NOMO-1 treated with DMSO at 0.1 percent for 48 hours (cell line): ENCODE measurements at regions not wholly inside any gene's neighbourhood (a gene's known extent, or its start where the extent isn't known, plus 50 kb on each side); places are given as distances from the start of the nearest gene placed in this dataset.

Experiments
- DNase-seq: peaks from one replicate; lab custom pipeline; 2025; ENCODE audit not compliant: unreplicated experiment; lab: John Stamatoyannopoulos, UW

DNA sequence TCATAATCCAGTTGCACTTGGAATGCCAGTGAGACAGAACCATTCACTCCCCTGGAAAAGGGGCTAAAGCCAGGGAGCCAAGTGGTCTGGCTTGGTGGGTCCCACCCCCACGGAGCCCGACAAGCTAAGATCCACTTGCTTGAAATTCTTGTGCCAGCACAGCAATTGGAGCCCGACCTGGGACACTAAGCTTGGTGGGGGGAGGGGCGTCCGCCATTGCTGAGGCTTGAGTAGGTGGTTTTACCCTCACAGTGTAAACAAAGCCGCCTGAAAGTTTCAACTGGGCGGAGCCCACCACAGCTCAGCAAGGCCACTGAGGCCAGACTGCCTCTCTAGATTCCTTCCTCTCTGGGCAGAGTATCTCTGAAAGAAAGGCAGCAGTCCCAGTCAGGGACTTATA is 200.7 kb upstream of the NPSR1 start:
- no peak for DNase-seq

DNA sequence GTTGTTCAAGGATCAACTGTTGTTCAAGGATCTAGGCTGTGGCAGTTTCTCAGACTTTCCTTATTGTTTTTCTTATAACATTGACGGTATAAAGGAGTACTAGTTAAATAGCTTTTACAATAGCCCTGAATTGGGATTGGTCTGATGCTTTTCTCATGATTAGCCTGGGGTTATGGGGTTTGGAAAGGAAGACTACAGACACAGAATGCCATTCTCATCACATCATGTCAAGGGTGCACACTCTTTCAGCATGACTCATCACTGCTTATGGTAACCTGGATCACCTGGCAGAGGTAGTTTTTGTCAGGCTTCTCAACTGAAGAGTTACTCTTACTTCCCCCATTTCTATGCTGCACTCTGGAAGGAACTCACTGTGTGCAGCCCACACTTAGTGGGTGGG is 194.2 kb upstream of the NPSR1 start:
- DNase-seq, result no peak

DNA sequence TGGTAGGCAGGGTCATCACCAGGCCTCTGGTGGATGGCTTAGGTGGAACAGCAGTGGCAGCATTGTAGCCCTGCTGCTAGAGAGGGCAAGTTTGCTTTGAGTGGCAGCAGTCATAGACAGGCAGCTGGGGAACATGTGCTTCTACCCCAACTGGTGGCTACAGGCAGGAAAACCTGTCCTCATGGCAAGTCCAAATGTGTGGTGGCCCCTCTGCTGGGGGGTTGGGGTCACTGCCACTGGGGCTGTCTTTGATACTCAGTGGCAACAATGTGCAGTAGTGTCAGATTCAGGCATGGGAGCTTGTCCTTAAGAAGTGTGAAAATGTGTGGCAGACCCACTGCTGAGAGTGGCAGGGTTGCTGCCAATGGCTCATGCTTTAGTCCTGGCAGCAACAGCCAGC is 186.2 kb upstream of the NPSR1 start:
- DNase-seq, result no peak

DNA sequence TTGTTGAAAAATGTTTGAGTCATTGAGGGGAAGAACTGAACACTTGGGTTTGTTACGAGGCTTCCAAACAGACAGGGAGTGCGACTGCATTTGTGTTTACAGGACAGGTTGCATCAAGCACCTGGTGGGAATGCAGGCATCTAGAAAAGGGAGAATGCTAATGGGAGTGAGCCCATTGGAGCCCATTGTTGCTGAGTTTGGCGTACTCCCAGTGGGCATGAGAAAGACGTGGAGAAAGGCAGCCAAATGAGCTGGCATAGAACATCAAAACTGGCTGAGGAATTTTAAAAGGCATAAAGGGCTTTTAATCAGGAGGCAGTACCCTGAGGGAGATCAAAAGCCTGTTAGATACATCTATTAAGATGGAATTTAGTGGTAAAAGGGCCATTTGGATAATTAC is 171.6 kb upstream of the NPSR1 start:
- DNase-seq, result no peak

DNA sequence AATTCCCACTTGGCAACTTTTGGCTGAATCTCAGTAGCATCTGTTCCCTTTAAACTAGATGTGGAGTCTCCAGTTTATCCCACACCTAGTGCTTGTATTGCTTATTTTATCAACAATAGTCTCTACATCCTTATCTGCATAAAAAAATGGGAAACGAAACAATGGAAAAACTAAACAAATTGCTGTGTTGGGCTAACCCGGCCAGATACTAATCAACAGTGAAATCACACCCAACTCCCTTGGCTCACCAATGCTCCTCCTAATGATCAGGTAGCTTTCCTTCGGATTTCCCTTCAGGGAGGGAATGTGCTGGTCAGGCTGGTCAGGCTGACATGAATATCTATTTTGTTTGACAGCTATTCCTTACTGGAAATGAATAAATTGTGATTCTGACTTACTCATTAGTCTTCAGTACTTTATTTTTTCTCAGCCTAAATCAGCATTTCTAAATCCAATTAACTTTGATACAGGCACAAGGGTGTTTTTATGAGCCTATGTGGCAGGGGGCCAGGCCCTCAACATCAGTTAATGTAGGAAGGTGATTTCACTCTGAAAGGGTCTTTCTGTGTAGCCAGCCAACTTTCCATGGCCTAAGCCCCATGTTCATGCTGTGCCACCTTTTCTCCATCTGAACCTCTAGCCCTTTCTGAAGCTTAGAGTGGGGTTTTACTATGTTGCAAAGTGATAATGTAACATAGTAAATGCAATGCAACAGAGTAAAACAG is 170.5 kb upstream of the NPSR1 start:
- no peak for DNase-seq

DNA sequence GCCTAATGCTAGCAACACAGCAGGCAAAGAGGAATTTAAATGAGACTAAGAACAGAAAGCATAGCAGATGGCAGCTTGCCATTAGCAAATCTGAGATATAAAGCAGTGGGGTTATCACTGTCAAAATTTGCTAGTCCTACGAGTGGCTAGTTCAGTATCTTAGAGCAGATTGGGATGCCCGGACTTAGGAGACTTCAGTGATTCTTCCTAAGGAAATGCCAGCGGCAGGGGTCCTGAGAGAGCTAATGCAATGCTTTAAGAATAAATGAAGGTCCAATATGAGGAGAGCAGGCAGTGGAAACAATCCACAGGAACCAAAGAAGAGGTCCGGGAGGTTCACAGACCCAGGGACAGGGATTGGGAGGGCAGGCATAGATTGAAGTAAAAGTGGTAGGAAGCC is 169.3 kb upstream of the NPSR1 start:
- no peak for DNase-seq

DNA sequence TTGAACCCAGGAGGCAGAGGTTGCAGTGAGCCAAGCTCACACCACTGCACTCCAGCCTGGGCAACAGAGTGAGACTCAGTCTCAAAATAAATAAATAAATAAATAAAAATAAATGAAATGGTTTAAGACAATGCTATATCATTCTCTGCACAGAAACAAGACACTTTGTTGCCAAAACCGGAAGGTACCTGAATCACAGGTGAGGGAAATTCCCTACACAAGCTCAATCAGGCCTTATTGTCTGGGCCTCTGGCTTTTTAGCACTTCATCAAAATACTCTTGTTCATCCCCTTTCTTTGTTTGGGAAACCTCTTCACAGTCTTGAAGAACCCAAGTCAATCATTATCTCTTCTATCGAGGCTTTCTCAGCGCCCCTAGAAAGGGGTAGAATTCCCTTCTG is 166.1 kb upstream of the NPSR1 start:
- DNase-seq, result no peak

DNA sequence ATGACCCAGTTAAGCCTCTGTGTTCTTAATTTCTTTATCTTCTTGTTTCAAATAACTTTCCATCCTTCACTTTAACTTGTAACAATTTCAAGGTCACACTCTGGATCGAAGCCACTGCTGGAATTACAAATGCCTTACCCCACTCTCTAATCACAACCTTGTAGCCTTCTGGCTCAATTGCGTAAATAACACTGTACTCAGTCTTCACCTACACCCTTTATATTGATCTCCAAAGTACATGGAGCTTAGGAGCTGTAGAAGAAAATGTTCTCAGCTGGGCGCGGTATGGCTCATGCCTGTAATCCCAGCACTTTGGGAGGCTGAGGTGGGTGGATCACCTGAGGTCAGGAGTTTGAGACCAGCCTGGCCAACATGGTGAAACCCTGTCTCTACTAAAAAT is 164.3 kb upstream of the NPSR1 start:
- no peak for DNase-seq

DNA sequence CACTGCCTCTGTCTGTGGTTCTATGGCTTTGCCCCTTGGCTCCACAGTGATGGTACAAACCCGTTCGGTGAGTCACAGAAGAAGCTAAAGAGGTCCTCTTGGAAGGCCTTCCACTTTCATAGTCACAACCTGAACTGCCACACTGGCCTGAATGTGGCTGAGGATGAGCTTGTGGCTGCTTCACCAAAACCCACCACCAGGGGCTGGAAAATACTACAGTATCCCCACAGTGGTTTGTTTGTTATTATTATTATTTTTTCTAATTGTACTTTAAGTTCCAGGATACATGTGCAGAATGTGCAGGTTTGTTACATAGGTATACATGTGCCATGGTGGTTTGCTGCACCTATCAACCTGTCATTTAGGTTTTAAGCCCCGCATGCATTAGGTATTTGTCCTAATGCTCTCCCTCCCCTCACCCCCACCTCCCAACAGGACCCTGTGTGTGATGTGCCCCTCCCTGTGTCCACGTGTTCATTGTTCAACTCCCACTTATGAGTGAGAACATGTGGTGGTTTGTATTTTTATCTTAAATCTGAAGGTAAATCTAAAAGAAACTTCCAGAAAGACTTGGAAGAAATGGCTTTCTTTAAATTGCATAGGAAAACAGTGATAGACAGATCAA is 160.8 kb upstream of the NPSR1 start:
- no peak for DNase-seq

DNA sequence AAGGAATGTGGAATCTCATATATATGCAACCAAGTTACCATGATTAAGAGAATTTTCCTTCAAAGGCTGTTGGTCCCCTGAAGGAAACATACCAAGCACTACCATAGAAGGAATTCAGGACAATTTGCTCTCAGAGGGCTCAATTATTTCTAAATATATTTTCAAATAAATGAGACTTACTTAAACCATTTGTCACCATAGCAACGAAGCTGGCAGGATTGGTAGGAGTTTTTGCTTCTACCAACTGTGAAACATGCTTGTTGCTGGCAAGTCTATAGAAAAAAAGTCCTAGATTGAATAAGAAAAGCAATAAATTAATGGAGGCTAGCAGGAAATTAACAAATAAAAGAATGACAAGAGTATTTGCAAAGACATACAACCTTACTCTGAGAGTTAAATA is 156.9 kb upstream of the NPSR1 start:
- no peak for DNase-seq

DNA sequence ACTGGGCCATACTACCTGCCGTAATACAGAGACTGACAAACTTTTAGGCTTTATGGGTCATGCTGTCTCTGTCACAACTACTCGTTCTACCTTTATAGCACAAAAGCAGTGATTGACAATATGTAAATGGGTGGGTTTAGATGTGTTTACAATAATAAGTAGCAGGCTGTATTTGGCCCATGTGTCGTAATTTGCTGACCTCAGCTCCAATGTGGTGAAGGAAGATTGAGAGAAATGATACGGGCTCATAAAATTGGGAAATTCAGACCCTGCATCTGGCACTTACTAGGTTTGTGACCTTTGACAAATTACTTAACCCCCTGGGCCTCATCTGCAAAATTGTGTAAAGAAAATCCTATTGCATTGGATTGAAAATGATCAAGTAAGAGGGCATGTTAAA is 150.8 kb upstream of the NPSR1 start:
- DNase-seq, result peak; percentile 8

DNA sequence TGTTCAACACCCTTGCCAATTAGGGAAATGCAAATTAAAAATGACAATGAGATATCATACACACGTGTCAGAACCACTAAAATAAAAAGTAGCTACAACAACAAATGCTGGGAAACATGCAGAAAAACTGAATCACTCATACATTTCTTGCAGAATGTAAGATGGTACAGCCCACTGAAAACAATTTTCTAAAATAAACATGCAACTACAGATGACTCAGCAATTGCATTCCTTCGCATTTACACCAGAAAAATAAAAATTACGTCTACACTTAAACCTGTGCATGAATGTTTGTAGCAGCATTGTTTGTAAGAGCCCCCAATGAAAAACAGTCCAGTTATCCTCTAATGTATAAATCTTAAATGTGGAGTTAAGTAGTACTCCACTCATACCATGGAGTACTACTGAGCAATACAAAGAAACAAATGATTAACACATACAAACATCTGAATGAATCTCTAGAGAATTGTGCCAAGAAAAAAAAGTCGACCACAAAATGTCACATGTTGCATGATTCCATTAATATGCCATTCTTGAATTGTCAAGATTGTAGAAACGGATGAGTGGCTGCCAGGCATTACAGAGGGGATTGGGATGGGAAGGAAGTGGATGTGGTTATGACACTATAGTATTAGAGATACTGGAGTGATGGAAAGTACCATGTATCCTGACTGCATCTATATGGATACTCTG is 134.6 kb upstream of the NPSR1 start:
- no peak for DNase-seq

DNA sequence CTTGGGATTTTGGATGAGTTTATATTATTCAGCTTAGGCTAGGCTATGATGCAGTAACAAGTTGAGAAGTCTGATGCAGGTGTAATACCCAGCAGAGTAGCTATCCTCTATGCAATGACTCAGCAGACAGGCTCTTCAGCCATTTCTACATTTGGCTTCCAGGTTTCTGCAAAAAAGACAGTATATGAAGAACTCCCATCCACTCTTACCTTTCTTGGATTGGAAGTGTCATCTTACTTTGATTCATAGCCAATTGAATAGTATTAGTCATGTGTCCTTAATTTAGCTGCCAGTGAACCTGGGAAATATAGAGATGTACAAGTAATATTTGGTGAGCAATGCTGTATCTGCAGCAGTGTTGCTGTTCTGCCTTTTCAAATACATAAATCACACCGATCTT is 127.8 kb upstream of the NPSR1 start:
- DNase-seq, result no peak

DNA sequence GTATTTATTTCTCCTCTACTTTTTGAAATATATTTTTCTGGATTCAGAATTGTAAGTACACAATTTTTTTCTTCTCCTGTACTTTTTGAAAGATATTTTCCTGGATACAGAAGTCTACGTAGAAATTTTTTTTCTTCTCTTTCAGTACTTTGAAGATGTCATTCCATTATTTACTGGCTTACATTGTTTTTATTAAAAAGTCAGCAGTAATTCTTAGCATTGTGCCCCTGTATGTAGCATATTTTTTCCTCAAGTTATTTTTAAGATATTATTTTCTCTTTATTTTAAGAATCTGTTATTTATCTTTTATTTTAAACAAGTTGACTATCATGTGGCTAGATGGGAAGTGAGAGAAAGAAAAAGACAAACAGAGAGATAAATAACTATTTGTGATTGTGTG is 119.0 kb upstream of the NPSR1 start:
- no peak for DNase-seq

DNA sequence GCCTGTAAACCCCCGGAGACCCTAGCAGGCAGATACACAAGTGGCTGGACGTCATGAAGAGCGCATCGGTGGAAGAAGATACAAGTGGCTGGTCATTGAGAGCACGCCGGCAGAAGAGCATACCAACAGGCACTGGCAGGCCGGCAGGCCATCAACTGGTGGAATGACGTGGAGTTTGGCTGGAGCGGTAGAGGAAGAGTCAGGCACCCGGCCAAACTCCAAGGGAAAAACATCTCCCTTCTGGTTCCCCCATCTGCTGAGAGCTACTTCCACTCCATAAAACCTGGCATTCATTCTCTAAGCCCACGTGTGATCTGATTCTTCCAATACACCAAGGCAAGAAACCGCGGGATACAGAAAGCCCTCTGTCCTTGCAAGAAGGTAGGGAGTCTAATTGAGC is 113.4 kb upstream of the NPSR1 start:
- no peak for DNase-seq

DNA sequence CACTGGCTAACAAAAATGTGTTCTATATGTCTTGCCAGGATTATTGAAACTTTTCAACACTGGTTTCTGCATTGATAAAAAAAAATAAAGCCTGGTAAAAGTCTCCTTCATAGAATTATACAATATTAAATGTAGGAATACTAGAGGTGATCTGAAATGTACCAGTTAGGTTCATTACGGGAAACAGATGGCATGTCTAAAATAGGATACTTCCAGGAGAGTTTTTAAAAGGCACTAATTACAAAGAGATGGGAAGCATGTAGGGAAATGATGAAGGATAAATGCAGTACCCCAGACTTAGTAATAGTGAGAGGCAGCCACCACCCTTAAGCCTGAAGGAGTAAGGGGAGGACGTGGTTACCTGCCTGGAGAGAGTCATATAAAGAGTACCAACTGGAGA is 107.0 kb upstream of the NPSR1 start:
- no peak for DNase-seq

DNA sequence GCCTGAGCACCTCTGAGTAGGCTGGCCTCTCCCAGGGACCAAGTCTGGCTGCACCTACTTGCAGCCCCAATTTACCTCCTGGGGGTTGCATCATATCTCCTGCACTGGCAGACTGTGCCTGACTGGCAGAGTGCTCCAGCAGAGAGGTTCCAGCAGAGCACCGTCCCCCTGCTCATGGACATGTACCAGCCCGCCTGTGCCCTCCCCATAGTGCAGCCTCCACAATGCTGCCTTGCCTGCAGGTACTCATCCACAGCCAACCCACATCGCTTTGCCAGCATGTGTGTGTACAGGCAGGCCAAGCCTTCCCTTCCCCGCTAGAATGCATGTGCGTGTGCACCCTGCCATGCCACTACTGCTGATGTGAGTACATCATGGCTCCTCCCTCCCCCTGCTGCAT is 105.5 kb upstream of the NPSR1 start:
- DNase-seq, result no peak

DNA sequence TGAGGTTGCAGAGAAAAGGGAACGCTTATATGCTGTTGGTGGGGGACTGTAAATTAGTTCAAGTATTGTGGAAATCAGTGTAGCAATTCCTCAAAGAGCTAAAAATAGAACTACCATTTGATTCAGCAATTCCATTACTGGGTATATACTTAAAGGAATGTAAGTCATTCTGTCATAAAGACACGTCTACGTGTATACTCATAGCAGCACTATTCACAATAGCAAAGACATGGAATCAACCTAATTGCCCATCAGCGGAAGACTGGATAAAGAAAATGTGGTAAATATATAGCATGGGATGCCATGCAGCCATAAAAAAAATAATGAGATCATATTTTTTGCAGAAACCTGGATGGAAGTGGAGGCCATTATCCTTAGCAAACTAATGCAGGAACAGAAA is 100.0 kb upstream of the NPSR1 start:
- DNase-seq, result no peak

DNA sequence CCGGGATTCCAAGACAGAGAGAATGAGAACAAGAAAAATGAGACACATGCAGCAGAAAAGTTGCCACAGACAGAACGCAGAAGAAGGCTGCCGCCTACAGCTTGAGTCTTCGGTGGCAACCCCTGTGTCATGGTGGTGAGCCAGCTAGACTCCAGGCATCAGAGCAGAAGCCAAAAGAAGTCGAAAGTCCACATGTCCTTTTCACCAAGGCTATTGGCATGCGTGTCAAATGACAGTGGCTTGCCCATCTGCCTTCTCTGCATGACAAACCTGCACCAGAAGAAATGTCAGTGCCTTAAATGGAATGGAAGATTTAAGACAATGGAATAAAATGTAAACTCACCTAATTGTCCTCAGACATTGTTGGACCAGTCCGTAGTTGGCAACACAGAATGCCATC is 93.9 kb upstream of the NPSR1 start:
- no peak for DNase-seq

DNA sequence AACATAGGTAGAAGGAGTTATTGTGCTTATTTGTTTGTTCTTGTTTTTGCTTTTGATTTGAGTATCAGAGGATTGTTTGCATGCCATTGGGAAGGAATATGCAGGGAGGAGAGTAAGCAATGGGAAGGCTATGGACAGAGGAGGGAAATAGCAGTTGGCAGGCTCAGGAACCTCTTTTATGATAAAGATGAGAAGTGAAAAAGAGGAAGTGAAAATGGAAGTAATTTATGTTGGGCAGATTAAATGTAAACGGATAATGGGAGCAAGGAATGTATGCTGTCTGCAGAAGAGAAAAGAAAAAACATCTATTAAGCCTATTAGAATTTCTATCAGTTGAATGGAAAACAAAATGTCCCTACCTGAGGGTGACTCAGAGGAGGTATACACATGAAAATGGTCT is 90.1 kb upstream of the NPSR1 start:
- DNase-seq, result peak; percentile 91

DNA sequence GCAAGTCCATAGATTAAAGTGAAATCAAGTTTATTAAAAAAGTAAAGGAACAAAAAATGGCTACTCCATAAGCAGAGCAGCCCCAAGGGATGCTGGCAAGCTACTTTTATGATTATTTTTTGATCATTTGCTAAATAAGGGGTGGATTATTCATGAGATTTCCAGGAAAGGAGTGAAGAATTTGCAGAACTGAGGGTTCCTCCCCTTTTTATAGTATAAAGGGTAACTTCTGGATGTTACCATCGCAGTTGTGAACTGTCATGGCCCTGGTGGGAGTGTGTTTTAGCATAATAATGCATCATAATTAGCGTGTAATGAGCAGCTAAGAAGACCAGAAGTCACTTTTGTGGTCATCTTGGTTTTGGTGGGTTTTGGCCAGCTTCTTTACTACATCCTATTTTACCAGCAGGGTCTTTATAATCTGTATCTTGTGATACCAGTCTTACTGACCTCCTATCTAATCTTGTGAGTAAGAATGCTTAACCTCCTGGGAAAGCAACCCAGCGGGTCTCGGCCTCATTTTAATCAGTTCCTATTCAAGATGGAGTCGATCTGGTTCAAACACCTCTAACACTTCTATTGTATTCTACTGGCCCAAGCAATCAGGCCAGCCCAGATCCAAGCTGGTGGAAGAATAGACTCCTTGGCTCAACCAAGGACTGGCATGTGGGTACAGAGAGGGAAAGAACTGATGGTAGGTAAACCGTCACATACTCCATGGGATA is 87.9 kb upstream of the NPSR1 start:
- no peak for DNase-seq

DNA sequence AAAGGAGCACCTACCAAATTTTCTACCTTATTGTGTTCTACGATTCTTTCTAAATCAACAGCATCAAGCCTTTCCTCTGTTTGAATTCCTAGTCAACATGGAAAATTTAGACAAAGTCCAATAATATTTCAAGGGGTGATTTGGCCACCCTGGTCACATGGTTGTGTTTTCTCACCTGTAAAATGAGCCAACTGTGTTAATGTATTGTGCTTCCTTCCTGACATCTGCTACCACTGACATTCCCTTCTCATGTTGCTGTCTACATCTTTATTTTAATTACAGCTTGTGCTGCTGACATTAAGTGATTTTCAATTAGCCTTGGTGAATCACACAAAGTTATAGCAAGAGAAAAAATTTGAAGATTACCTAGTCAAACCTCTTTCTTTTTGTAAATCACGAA is 83.0 kb upstream of the NPSR1 start:
- DNase-seq, result no peak
